AG04450 (cell line): ENCODE measurements at regions not wholly inside any gene's neighbourhood (a gene's known extent, or its start where the extent isn't known, plus 50 kb on each side); places are given as distances from the start of the nearest gene placed in this dataset.
"Not testable (repeated sequence)": the region's sequence is repeated elsewhere in the genome, so short reads cannot be mapped to it uniquely, and the experiment has no call there.

Source experiments
- CTCF ChIA-PET: fragments of 300-600, 350-600 bp; formaldehyde crosslinking; extraction: SDS; loops from one replicate; lab custom pipeline; 2022; ENCODE audit warnings: antibody characterized with exemption, inconsistent platforms; lab: Charles Lee
- POLR2A ChIA-PET: fragments of 350-600 bp; formaldehyde crosslinking; extraction: SDS; loops from one replicate; lab custom pipeline; 2021; ENCODE audit warnings: antibody characterized with exemption, inconsistent platforms; lab: Yijun Ruan, JAX
- DNase-seq: peaks from one replicate; pipeline ENCODE4 v3.0.0-alpha.2; 2011; ENCODE audit warnings: low read depth, low spot score
- H3K27ac ChIP-seq: one replicate; pipeline ENCODE4 v1.5.1; 2012; ENCODE audit warnings: low read depth, low read length, control low read depth
- H3K27me3 ChIP-seq: one replicate; pipeline ENCODE4 v1.6.0; 2012; ENCODE audit warnings: low read length; ENCODE audit not compliant: control insufficient read depth, insufficient read depth
- H3K4me3 ChIP-seq: 2 replicates; pipeline ENCODE4 v1.5.1; 2011; ENCODE audit warnings: mild to moderate bottlenecking, low read depth, low read length, control low read depth
- H3K9me3 ChIP-seq: 2 replicates; pipeline ENCODE4 v1.5.1; 2012; ENCODE audit warnings: low read length; ENCODE audit not compliant: control insufficient read depth, insufficient read depth
- CTCF ChIP-seq: IDR thresholded peaks from 2 replicates; pipeline ENCODE4 v1.5.1; 2011; ENCODE audit warnings: low read depth, low read length, control low read depth, inconsistent platforms

DNA sequence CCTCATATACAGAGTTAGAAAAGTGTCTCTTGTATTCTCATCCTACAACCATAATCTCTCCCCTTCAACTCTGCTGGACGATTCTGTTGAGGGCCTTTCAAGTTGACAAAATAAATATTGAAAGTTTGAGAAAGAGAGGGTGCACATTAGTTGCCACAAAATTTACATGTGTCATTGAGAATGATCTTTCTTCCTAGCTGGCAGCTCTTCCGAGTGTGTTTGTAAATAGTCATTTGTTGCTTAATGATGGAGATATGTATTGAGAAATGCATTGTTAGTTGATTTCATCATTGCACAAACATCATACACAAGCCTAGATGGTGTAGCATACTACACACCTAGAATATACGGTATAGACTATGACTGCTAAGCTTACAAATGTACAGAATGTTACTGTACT lies 632.8 kb upstream of the AMOT start:
- Histone ChIP-seq H3K4me3 (no peak overlapping the region), H3K27me3 (no peaks in the 10 kb centered on the region), H3K9me3 (no peaks in the 10 kb centered on the region), H3K27ac (no peak overlapping the region)
- no peak for TF ChIP-seq CTCF
- POLR2A ChIA-PET = no interaction called here
- CTCF ChIA-PET = no interaction called here
- DNase-seq = no peak

GRCh38 chrX:113473015-113473414 lies 632.4 kb upstream of the AMOT start:
- H3K27ac ChIP-seq, DNase-seq, CTCF ChIA-PET, H3K9me3 ChIP-seq, POLR2A ChIA-PET, H3K4me3 ChIP-seq, H3K27me3 ChIP-seq: not testable (repeated sequence)

DNA sequence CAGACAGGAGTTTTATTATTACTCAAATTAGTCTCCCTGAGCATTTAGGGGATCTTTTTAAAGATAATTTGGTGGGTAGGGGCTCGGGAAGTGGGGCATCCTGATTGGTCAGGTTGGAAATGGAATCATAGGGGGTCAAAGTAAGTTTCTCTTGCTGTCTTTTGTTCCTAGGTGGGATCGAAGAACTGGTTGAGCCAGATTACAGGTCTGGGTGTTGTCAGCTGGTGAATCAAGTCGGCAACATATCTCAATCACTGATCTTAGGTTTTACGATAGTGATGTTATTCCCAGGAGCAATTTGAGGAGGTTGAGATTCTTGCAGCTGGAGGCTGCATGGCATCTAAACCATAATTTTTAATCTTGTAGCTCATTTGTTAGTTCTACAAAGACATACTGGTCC lies 629.5 kb upstream of the AMOT start:
- ChIA-PET CTCF (no interaction called here), POLR2A (no interaction called here)
- no peak overlapping the region for H3K4me3 ChIP-seq
- H3K27ac ChIP-seq = no peak overlapping the region
- DNase-seq = no peak
- no peaks in the 10 kb centered on the region for H3K9me3 ChIP-seq
- no peak for TF ChIP-seq CTCF
- no peaks in the 10 kb centered on the region for H3K27me3 ChIP-seq

DNA sequence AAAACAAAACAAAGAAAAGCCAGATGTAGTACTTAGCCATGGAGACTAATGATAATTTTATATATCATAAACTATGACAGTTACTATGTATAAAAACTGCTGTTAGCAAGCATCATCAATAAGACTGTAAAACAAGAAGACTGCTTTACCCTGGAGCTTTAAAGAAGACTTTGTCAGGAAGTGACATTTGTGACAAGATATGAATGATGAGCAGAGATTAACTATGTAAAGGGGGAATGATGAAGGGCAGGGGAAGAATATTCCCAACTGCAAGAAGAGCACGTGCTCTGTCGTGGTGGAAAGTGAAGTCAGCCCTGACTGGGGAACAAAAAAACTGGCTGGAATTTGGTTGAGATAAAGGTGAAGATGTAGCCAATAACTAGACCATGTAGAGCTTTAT lies 617.1 kb upstream of the AMOT start:
- Histone ChIP-seq H3K4me3 (no peak overlapping the region), H3K27ac (no peak overlapping the region), H3K27me3 (no peaks in the 10 kb centered on the region), H3K9me3 (no peaks in the 10 kb centered on the region)
- CTCF ChIA-PET = no interaction called here
- no peak for TF ChIP-seq CTCF
- POLR2A ChIA-PET = no interaction called here
- DNase-seq = no peak

DNA sequence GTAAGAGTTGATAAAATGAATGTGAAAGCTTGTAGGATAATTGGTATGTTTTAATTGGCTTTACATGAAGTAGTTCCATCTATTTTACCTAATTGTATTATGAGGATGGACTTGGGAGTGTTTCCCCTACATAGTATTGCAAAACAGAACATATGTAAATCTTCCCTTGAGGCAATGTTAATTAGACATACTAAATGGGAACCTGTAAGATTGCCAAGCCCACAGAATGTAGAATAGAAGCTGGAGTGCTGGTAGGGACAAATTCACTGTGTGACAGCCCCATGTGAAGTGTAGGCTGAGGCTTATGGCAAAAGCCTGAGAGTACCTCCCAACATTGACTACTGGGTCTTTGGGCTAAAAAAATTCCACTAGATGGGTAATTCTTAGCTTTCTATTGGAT lies 615.0 kb upstream of the AMOT start:
- H3K27ac ChIP-seq = no peak overlapping the region
- no peak for TF ChIP-seq CTCF
- no peak for DNase-seq
- no peak overlapping the region for H3K4me3 ChIP-seq
- no peaks in the 10 kb centered on the region for H3K27me3 ChIP-seq
- no peaks in the 10 kb centered on the region for H3K9me3 ChIP-seq
- CTCF ChIA-PET = no interaction called here
- POLR2A ChIA-PET = no interaction called here

GRCh38 chrX:113429011-113429410 lies 588.4 kb upstream of the AMOT start:
- CTCF ChIA-PET = no interaction called here
- no peak for TF ChIP-seq CTCF
- POLR2A ChIA-PET = no interaction called here

More at GRCh38 chrX:113429011-113429410, 588.4 kb upstream of the AMOT start:
- no peak for DNase-seq
- Histone ChIP-seq H3K27me3 (no peaks in the 10 kb centered on the region), H3K27ac (no peak overlapping the region), H3K9me3 (no peaks in the 10 kb centered on the region; the same call in 1 of the 2 replicates), H3K4me3 (no peak overlapping the region)
